Breast epithelium (tissue), 4 donors: ENCODE measurements at regions not wholly inside any gene's neighbourhood (a gene's known extent, or its start where the extent isn't known, plus 50 kb on each side); places are given as distances from the start of the nearest gene placed in this dataset.

ENCODE experiments used
- DNase-seq, 2 donors: peaks; one replicate each; pipeline ENCODE4 v3.0.0-alpha.2; 2019; ENCODE audit warnings: low spot score in 2 of 2
- H3K27ac ChIP-seq, 2 donors: fragments of 200-600 bp; sonication (generic) in 1 of 2; one replicate each; pipeline ENCODE4 v1.5.1; 2016 to 2019; ENCODE audit warnings: mild to moderate bottlenecking in 1 of 2
- H3K27me3 ChIP-seq, 2 donors: fragments of 200-600 bp; sonication (generic) in 1 of 2; one replicate each; pipeline versions ENCODE4 v1.5.1 to v1.6.0; 2017 to 2019; ENCODE audit warnings: control low read depth in 1 of 2, mild to moderate bottlenecking in 1 of 2
- H3K36me3 ChIP-seq: fragments of 200-600 bp; one replicate; pipeline ENCODE4 v1.5.1; 2019
- H3K4me1 ChIP-seq, 2 donors: fragments of 200-600 bp; sonication (generic); one replicate each; pipeline ENCODE4 v1.5.1; 2016 to 2019; ENCODE audit warnings: control low read depth in 1 of 2
- H3K4me3 ChIP-seq, 3 donors: fragments of 200-600 bp; sonication (generic); 1 replicate in 2 of 3; 2 replicates in 1 of 3; pipeline ENCODE4 v1.5.1; 2016 to 2019; ENCODE audit warnings: mild to moderate bottlenecking in 3 of 3, moderate library complexity in 2 of 3
- H3K9me3 ChIP-seq, 2 donors: fragments of 200-600 bp; sonication (generic) in 1 of 2; one replicate each; pipeline ENCODE4 v1.5.1; 2016 to 2019; ENCODE audit warnings: control low read depth in 1 of 2
- POLR2A ChIP-seq: fragments of 450-650 bp; IDR thresholded peaks from one replicate; pipeline ENCODE4 v1.6.1; 2016; ENCODE audit warnings: antibody characterized with exemption, mild to moderate bottlenecking, moderate library complexity
- POLR2AphosphoS5 ChIP-seq, 3 donors: sonication (generic); formaldehyde crosslinking; IDR thresholded peaks; one replicate each; pipeline ENCODE4 v1.6.1; 2017; ENCODE audit warnings: antibody characterized with exemption in 3 of 3
- intact Hi-C: fragments of 100-400 bp; cut with DNase I; formaldehyde crosslinking; loops from one replicate; pipeline ENCODE4 v1.15.1; 2023; ENCODE audit warnings: low total_unique reads
- TF ChIP-seq, protein P1 (sequence below), 3 donors: fragments of 450-650 bp; IDR thresholded peaks; one replicate each; pipeline ENCODE4 v1.5.1; 2016 to 2017; ENCODE audit warnings: antibody characterized with exemption in 3 of 3, mild to moderate bottlenecking in 3 of 3, moderate library complexity in 3 of 3

DNA sequence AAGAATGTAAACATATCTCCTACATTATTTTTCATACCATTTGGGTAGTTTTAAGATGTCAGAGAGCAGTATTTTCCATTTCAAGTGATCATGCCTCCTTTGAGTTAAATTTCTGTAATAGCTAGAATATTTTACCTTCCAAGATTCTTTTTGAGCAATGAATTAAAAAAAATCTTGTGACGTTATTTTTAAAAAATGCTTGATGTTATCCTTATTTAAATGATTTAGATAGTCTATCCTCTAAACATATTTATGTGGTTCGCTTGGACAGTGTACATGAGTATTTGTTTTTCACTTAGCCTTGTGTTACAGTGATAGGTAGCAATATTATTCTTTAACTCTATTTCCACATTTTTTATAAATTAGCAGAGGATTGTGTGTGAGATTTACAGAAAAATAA is 639.2 kb upstream of the CDH2 start:
- H3K27ac ChIP-seq, result no peak overlapping the region
- no peaks in the 10 kb centered on the region for H3K4me1 ChIP-seq
- H3K36me3 ChIP-seq, result no peaks in the 10 kb centered on the region
- H3K4me3 ChIP-seq, result no peak overlapping the region
- TF ChIP-seq POLR2A (no peak), POLR2AphosphoS5 (IDR thresholded peaks at IDR 0.05) (no peak)
- TF ChIP-seq, protein P1, sequence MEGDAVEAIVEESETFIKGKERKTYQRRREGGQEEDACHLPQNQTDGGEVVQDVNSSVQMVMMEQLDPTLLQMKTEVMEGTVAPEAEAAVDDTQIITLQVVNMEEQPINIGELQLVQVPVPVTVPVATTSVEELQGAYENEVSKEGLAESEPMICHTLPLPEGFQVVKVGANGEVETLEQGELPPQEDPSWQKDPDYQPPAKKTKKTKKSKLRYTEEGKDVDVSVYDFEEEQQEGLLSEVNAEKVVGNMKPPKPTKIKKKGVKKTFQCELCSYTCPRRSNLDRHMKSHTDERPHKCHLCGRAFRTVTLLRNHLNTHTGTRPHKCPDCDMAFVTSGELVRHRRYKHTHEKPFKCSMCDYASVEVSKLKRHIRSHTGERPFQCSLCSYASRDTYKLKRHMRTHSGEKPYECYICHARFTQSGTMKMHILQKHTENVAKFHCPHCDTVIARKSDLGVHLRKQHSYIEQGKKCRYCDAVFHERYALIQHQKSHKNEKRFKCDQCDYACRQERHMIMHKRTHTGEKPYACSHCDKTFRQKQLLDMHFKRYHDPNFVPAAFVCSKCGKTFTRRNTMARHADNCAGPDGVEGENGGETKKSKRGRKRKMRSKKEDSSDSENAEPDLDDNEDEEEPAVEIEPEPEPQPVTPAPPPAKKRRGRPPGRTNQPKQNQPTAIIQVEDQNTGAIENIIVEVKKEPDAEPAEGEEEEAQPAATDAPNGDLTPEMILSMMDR (IDR thresholded peaks at IDR 0.05), result no peak
- H3K9me3 ChIP-seq, result no peaks in the 10 kb centered on the region
- DNase-seq, result no peak
- no peaks in the 10 kb centered on the region for H3K27me3 ChIP-seq
- intact Hi-C loops, result no loop called here

DNA sequence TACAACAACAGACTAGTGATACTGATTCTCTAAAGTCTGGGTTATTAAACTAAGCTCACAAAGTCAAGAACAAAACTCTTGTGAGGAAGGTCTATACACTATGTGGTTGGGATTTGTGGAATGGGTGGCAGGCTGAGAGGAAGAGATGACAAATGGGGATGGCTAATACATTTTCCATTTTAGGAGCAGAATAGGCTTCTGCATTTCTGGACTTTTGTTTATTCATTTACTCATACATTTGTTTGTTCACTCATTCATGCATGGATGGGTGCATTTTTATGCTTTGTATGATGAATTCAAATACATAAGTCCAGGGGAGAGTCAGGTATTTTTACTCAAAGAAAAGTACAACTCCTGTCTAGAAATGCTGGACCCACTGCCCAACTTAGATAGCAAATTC is 637.4 kb upstream of the CDH2 start:
- Histone ChIP-seq H3K9me3 (peaks cover 0 to 2% of the 10 kb centered on the region in 2 donors), H3K27ac (no peak overlapping the region), H3K36me3 (no peaks in the 10 kb centered on the region), H3K4me3 (no peak overlapping the region), H3K27me3 (no peaks in the 10 kb centered on the region), H3K4me1 (no peaks in the 10 kb centered on the region)
- intact Hi-C loops, result no loop called here
- no peak for TF ChIP-seq POLR2A
- TF ChIP-seq, protein P1 (IDR thresholded peaks at IDR 0.05), result no peak
- TF ChIP-seq POLR2AphosphoS5 (IDR thresholded peaks at IDR 0.05), result no peak
- DNase-seq, result no peak

DNA sequence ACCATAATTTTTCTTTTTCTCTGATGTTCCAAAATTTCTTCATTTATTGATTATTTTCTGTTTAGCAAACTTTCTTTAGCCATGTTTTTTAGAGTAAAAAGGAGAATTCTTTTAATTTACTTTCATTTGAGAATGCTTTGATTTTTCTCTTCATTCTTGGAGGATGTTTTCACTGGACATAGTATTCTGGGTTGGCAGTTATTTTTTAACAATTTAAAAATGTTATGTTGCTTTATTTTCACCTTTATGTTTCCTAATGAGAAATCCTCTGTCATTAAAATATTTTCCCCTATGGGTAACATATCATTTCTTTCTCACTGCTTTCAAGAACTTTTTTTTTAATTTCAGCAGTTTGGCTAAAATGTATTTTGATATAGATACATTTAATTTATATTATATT is 631.4 kb upstream of the CDH2 start:
- Histone ChIP-seq H3K4me3 (no peak overlapping the region), H3K27ac (no peak overlapping the region), H3K9me3 (peaks cover 0 to 7% of the 10 kb centered on the region in 2 donors), H3K4me1 (no peaks in the 10 kb centered on the region), H3K27me3 (no peaks in the 10 kb centered on the region), H3K36me3 (no peaks in the 10 kb centered on the region)
- intact Hi-C loops, result no loop called here
- TF ChIP-seq POLR2A, result no peak
- TF ChIP-seq POLR2AphosphoS5 (IDR thresholded peaks at IDR 0.05), result no peak
- DNase-seq, result no peak

DNA sequence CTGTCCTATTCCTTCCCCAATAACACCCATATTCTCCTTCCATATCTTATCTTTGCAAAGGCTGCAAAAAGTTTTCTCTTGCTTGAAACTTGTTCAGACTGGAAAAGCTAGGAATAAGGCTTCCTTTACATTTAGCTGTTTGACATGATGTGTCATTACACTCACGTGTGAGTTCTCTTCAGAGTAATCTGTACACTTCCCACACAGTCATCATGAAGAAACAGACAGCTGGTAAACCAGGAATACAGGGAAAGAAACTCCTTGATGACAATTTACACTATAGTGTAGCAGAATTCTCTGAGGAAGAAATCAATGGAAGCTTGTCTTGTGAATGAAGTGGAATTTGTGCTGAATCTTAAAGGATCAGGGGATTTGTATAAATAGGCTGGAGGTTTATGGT is 628.6 kb upstream of the CDH2 start:
- TF ChIP-seq, protein P1 (IDR thresholded peaks at IDR 0.05), result no peak
- TF ChIP-seq POLR2AphosphoS5 (IDR thresholded peaks at IDR 0.05), result no peak
- H3K4me1 ChIP-seq, result no peaks in the 10 kb centered on the region
- H3K27ac ChIP-seq, result no peak overlapping the region
- intact Hi-C loops, result no loop called here
- no peak overlapping the region for H3K4me3 ChIP-seq
- no peaks in the 10 kb centered on the region for H3K27me3 ChIP-seq
- DNase-seq, result no peak
- H3K9me3 ChIP-seq, result peaks cover 0 to 7% of the 10 kb centered on the region in 2 donors
- no peaks in the 10 kb centered on the region for H3K36me3 ChIP-seq

DNA sequence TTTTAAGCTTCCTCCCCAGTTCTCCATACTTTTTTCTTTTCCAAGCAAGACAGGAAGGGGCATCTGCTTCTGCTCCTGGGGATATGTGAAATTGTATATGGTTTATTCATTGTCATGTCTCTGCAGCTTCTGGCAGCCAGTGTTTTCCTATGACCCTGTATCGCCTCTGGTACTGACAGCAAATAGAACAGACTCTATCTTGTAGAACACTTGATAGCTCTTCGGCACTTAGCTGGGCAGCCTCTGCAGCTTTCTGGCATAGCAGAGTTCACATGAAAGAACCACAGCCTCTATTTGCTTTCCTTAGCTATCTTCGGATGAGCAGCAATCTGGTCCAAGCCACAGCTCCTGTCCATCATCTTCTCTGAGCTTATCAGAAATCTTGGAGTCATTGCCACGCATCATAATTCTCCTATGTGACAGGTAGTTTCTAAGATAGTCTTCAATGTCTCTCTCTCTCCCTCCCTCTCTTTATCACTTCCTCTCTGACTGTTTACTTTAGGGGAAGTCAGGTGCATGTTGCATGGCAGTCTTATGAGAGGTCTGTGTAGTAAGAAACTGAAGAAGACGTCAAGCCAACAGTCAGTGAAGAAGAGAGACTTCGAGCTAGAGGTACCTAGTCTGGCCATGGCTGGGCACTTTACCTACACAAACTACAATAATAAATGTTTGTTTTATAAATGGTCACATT is 627.7 kb upstream of the CDH2 start:
- intact Hi-C loops, result no loop called here
- Histone ChIP-seq H3K9me3 (peaks cover 0 to 7% of the 10 kb centered on the region in 2 donors), H3K4me1 (no peaks in the 10 kb centered on the region), H3K36me3 (no peaks in the 10 kb centered on the region), H3K27me3 (no peaks in the 10 kb centered on the region), H3K27ac (no peak overlapping the region), H3K4me3 (no peak overlapping the region)
- TF ChIP-seq POLR2A, result no peak
- no peak for TF ChIP-seq POLR2AphosphoS5 (IDR thresholded peaks at IDR 0.05)
- TF ChIP-seq, protein P1 (IDR thresholded peaks at IDR 0.05), result no peak
- DNase-seq, result no peak
